ENCODE measurements at regions not wholly inside any gene's neighbourhood (a gene's known extent, or its start where the extent isn't known, plus 50 kb on each side); places are given as distances from the start of the nearest gene placed in this dataset.

- intact Hi-C loops (cut with DNase I; ENCODE audit: low total_unique reads) (loop anchor here (10.0 kb wide), 1 partner anchor 1074 kb away; no protein-coding TSS in a partner anchor), in situ Hi-C loops (cut with MboI; ENCODE audit: low pct_ligation_motif_present in 1 of 4, low pct_unique_long_range_greater_than_20kb in 1 of 4, low sequenced_read_pairs in 3 of 4) (no loop called here)
- WGBS, 2 donors (ENCODE audit: low coverage in 1 of 2) = 53 to 68% methylated on average over 4 to 11 of the region's 11 CpGs
- Histone ChIP-seq H3K4me1 (no peaks in the 10 kb centered on the region), H3K4me3 (no peak overlapping the region), H3K36me3 (no peaks in the 10 kb centered on the region), H3K27ac (no peak overlapping the region), H3K27me3 (peaks cover 27% of the 10 kb centered on the region), H3K9me3 (no peaks in the 10 kb centered on the region)
- TF ChIP-seq POLR2AphosphoS5 (IDR thresholded peaks at IDR 0.05) (no peak), POLR2A (IDR thresholded peaks at IDR 0.05) (no peak), EP300 (IDR thresholded peaks at IDR 0.05; ENCODE audit: low read depth) (no peak), CTCF (IDR thresholded peaks at IDR 0.05) (no peak)
- DNase-seq = no peak
Observed at GRCh38 chr1:34378968-34379856, 202.5 kb downstream of the C1orf94 start.

GRCh38 chr1:34379911-34380310, 203.2 kb downstream of the C1orf94 start:
- in situ Hi-C loops (cut with MboI; ENCODE audit: low pct_ligation_motif_present in 1 of 4, low pct_unique_long_range_greater_than_20kb in 1 of 4, low sequenced_read_pairs in 3 of 4) = no loop called here
- H3K4me3 ChIP-seq = no peak overlapping the region
- no peaks in the 10 kb centered on the region for H3K36me3 ChIP-seq
- intact Hi-C loops (cut with DNase I; ENCODE audit: low total_unique reads) = loop anchor here (10.0 kb wide), 1 partner anchor 1075 kb away; no protein-coding TSS in a partner anchor
- no peak overlapping the region for H3K27ac ChIP-seq
- no peak for TF ChIP-seq EP300 (IDR thresholded peaks at IDR 0.05; ENCODE audit: low read depth)
- no peaks in the 10 kb centered on the region for H3K9me3 ChIP-seq
- H3K4me1 ChIP-seq = no peaks in the 10 kb centered on the region
- 65 to 81% methylated on average over 4 of the region's 4 CpGs for WGBS, 2 donors (ENCODE audit: low coverage in 1 of 2)
- H3K27me3 ChIP-seq = peaks cover 24% of the 10 kb centered on the region
- DNase-seq = no peak

- DNase-seq = no peak
- Histone ChIP-seq H3K9me3 (no peaks in the 10 kb centered on the region), H3K4me3 (no peak overlapping the region), H3K27ac (no peak overlapping the region), H3K27me3 (peaks cover 18% of the 10 kb centered on the region), H3K36me3 (no peaks in the 10 kb centered on the region), H3K4me1 (no peaks in the 10 kb centered on the region)
- in situ Hi-C loops (cut with MboI; ENCODE audit: low pct_ligation_motif_present in 1 of 4, low pct_unique_long_range_greater_than_20kb in 1 of 4, low sequenced_read_pairs in 3 of 4) (no loop called here), intact Hi-C loops (cut with DNase I; ENCODE audit: low total_unique reads) (no loop called here)
- no peak for TF ChIP-seq EP300 (IDR thresholded peaks at IDR 0.05; ENCODE audit: low read depth)
- no peak for TF ChIP-seq CTCF (IDR thresholded peaks at IDR 0.05)
- TF ChIP-seq POLR2AphosphoS5 (IDR thresholded peaks at IDR 0.05) = no peak
- TF ChIP-seq POLR2A (IDR thresholded peaks at IDR 0.05) = no peak
- 66 to 73% methylated on average over 9 to 12 of the region's 12 CpGs for WGBS, 2 donors (ENCODE audit: low coverage in 1 of 2)
Observed at GRCh38 chr1:34380526-34381124, 203.9 kb downstream of the C1orf94 start.

- in situ Hi-C loops (cut with MboI; ENCODE audit: low pct_ligation_motif_present in 1 of 4, low pct_unique_long_range_greater_than_20kb in 1 of 4, low sequenced_read_pairs in 3 of 4) = no loop called here
- intact Hi-C loops (cut with DNase I; ENCODE audit: low total_unique reads) = no loop called here
- Histone ChIP-seq H3K27ac (no peak overlapping the region), H3K4me3 (no peak overlapping the region), H3K27me3 (no peaks in the 10 kb centered on the region), H3K9me3 (peaks cover 0 to 3% of the 10 kb centered on the region in 2 donors), H3K4me1 (no peaks in the 10 kb centered on the region), H3K36me3 (no peaks in the 10 kb centered on the region)
- 80 to 92% methylated on average over 1 of the region's 1 CpG for WGBS, 2 donors (ENCODE audit: low coverage in 1 of 2)
- no peak for DNase-seq
- no peak for TF ChIP-seq EP300 (IDR thresholded peaks at IDR 0.05; ENCODE audit: low read depth)
- TF ChIP-seq POLR2A (IDR thresholded peaks at IDR 0.05) = no peak
- TF ChIP-seq POLR2AphosphoS5 (IDR thresholded peaks at IDR 0.05) = no peak
- TF ChIP-seq CTCF (IDR thresholded peaks at IDR 0.05) = no peak
Observed at GRCh38 chr1:34389974-34390373, 213.3 kb downstream of the C1orf94 start.
